HL-60 (cell line): ENCODE measurements at regions not wholly inside any gene's neighbourhood (a gene's known extent, or its start where the extent isn't known, plus 50 kb on each side); places are given as distances from the start of the nearest gene placed in this dataset.

Source experiments
- CTCF ChIP-seq: IDR thresholded peaks from one replicate; pipeline ENCODE4 v1.5.1; 2011; ENCODE audit warnings: low read length, control low read depth, inconsistent platforms; ENCODE audit not compliant: insufficient read depth
- GABPA ChIP-seq: IDR thresholded peaks from 2 replicates; pipeline ENCODE4 v1.6.1; 2012; ENCODE audit warnings: low read depth
- POLR2AphosphoS5 ChIP-seq: IDR thresholded peaks from 2 replicates; pipeline ENCODE4 v1.6.1; 2012; ENCODE audit warnings: low read depth
- REST ChIP-seq: IDR thresholded peaks from 2 replicates; pipeline ENCODE4 v1.6.1; 2012; ENCODE audit warnings: low read depth; ENCODE audit not compliant: insufficient replicate concordance

GRCh38 chr15:77901921-77902750 lies 175.4 kb downstream of the TBC1D2B start:
- TF ChIP-seq CTCF (no peak), REST (no peak), POLR2AphosphoS5 (no peak), GABPA (no peak)
